ENCODE measurements at regions not wholly inside any gene's neighbourhood (a gene's known extent, or its start where the extent isn't known, plus 50 kb on each side); places are given as distances from the start of the nearest gene placed in this dataset.

- TF ChIP-seq POLR2A (IDR thresholded peaks at IDR 0.05; ENCODE audit: extremely low read depth, insufficient read length) (no peak), CTCF (IDR thresholded peaks at IDR 0.05; ENCODE audit: low read depth, low read length) (no peak)
Observed at GRCh38 chr13:105213512-105213911, 1322.0 kb downstream of the EFNB2 start.

Measured in NB4 (cell line).